Right lobe of liver (tissue), 4 donors: ENCODE measurements at regions not wholly inside any gene's neighbourhood (a gene's known extent, or its start where the extent isn't known, plus 50 kb on each side); places are given as distances from the start of the nearest gene placed in this dataset.

ENCODE experiments used
- POLR2A ChIP-seq: fragments of 450-650 bp; IDR thresholded peaks from one replicate; pipeline ENCODE4 v1.6.1; 2017; ENCODE audit warnings: antibody characterized with exemption, mild to moderate bottlenecking
- TF ChIP-seq, protein P1 (sequence below), 4 donors: fragments of 200-600 bp in 3 of 4; fragments of 450-650 bp in 1 of 4; IDR thresholded peaks; one replicate each; pipeline versions ENCODE4 v1.5.1 to v1.8.0; 2016 to 2022; ENCODE audit warnings: antibody characterized with exemption in 4 of 4, mild to moderate bottlenecking in 2 of 4
- donor health status: DM: no; HTN: no; CAD: no.
- donor health status: DM: no; HTN: no; CAD: no.
- donor health status: DM: no; HTN: yes; CAD: no.

DNA sequence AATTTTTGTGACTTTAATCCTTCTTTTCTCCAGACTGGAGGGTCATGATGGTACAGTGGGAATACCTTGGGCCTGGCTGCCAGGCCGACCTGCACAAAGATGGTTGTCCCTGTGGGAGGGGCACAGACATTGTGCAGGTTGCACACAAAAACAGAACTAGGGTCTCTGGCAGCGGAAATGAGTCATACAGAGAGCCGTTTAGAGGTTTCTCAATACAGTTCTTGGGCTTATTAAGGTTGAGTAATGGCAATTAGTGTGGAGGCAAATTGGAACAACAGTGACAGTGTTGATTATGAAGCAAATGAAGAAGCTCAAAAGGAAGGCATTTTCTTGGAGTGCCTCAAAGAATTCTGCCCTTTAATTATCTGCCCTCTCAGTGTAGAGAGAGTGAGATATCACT is 173.6 kb downstream of the TENT4A start:
- TF ChIP-seq, protein P1, sequence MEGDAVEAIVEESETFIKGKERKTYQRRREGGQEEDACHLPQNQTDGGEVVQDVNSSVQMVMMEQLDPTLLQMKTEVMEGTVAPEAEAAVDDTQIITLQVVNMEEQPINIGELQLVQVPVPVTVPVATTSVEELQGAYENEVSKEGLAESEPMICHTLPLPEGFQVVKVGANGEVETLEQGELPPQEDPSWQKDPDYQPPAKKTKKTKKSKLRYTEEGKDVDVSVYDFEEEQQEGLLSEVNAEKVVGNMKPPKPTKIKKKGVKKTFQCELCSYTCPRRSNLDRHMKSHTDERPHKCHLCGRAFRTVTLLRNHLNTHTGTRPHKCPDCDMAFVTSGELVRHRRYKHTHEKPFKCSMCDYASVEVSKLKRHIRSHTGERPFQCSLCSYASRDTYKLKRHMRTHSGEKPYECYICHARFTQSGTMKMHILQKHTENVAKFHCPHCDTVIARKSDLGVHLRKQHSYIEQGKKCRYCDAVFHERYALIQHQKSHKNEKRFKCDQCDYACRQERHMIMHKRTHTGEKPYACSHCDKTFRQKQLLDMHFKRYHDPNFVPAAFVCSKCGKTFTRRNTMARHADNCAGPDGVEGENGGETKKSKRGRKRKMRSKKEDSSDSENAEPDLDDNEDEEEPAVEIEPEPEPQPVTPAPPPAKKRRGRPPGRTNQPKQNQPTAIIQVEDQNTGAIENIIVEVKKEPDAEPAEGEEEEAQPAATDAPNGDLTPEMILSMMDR (IDR thresholded peaks at IDR 0.05), result no peak
- TF ChIP-seq POLR2A, result no peak
